Spleen (tissue), 11 donors: ENCODE measurements at regions not wholly inside any gene's neighbourhood (a gene's known extent, or its start where the extent isn't known, plus 50 kb on each side); places are given as distances from the start of the nearest gene placed in this dataset.
"Not testable (repeated sequence)": the region's sequence is repeated elsewhere in the genome, so short reads cannot be mapped to it uniquely, and the experiment has no call there.

Experiments
- DNase-seq: peaks from one replicate; pipeline ENCODE4 v3.0.0-alpha.2; 2020
- H3K27ac ChIP-seq, 8 donors: fragments of 200-600 bp; sonication (generic) in 7 of 8; 1 replicate in 4 of 8; 2 replicates in 4 of 8; pipeline versions ENCODE4 v1.5.0 to v1.8.0; 2016 to 2021; ENCODE audit warnings: inconsistent platforms in 4 of 8, mild to moderate bottlenecking in 4 of 8, moderate library complexity in 1 of 8
- H3K27me3 ChIP-seq, 7 donors: fragments of 200-600 bp; sonication (generic) in 6 of 7; replicated peaks in 1 of 7; 1 replicate in 4 of 7; 2 replicates in 3 of 7; pipeline versions ENCODE4 v1.5.0 to v1.8.0; 2016 to 2021; ENCODE audit warnings: inconsistent platforms in 3 of 7, mild to moderate bottlenecking in 1 of 7
- H3K36me3 ChIP-seq, 6 donors: fragments of 200-600 bp; sonication (generic) in 5 of 6; 1 replicate in 4 of 6; 2 replicates in 2 of 6; pipeline versions ENCODE4 v1.5.0 to v1.8.0; 2016 to 2021; ENCODE audit warnings: inconsistent platforms in 2 of 6
- H3K4me1 ChIP-seq, 6 donors: fragments of 200-600 bp; sonication (generic) in 5 of 6; 1 replicate in 3 of 6; 2 replicates in 3 of 6; pipeline versions ENCODE4 v1.5.0 to v1.8.0; 2016 to 2021; ENCODE audit warnings: inconsistent platforms in 3 of 6
- H3K4me3 ChIP-seq, 8 donors: fragments of 200-600 bp; sonication (generic) in 7 of 8; 1 replicate in 4 of 8; 2 replicates in 4 of 8; pipeline versions ENCODE4 v1.5.0 to v1.8.0; 2016 to 2021; ENCODE audit warnings: inconsistent platforms in 4 of 8, mild to moderate bottlenecking in 4 of 8, moderate library complexity in 2 of 8
- H3K9me3 ChIP-seq, 8 donors: fragments of 200-600 bp; sonication (generic) in 7 of 8; 1 replicate in 4 of 8; 2 replicates in 4 of 8; pipeline versions ENCODE4 v1.5.0 to v1.8.0; 2016 to 2021; ENCODE audit warnings: inconsistent platforms in 4 of 8
- CTCF ChIP-seq, 11 experiments: fragments of 200-600 bp in 7 of 11; fragments of 450-650 bp in 4 of 11; sonication (generic) in 4 of 11; IDR thresholded peaks in 8 of 11; conservative IDR thresholded peaks in 3 of 11; 1 replicate in 7 of 11; 2 replicates in 4 of 11; pipeline versions ENCODE4 v1.4.0 to v1.8.0; 2016 to 2021; ENCODE audit warnings: antibody characterized with exemption in 11 of 11, inconsistent platforms in 4 of 11, mild to moderate bottlenecking in 1 of 11
- POLR2A ChIP-seq, 3 donors: fragments of 450-650 bp; IDR thresholded peaks; one replicate each; pipeline ENCODE4 v1.5.1; 2017; ENCODE audit warnings: antibody characterized with exemption in 3 of 3, mild to moderate bottlenecking in 1 of 3
- POLR2AphosphoS5 ChIP-seq, 3 donors: sonication (generic); formaldehyde crosslinking; IDR thresholded peaks; one replicate each; pipeline ENCODE4 v1.5.1; 2017; ENCODE audit warnings: antibody characterized with exemption in 3 of 3
- WGBS, 5 donors: extraction: QIAGEN DNeasy Blood & Tissue Kit in 3 of 5; methylation state at CpG; one replicate each; pipeline versions ENCODE4 v1.1.5 to v1.1.7; 2013 to 2018; 5-methylcytosine and 5-hydroxymethylcytosine counted together
- intact Hi-C: fragments of 100-400 bp; cut with DNase I; formaldehyde crosslinking; loops from one replicate; pipeline ENCODE4 v1.15.0; 2023; ENCODE audit warnings: low total_unique reads
- donor health status: healthy with polysubstance abuse.
- donor health status: DM: no; HTN: no; CAD: no; lungs with moderate emphysema.
- donor health status: DM: no; HTN: no; CAD: no.
- donor health status: Bipolar disorder and iron deficiency.
- donor health status: healthy.
- donor health status: DM: no; HTN: no; CAD: no.
- donor health status: DM: yes; HTN: yes; CAD: no.

- intact Hi-C loops = no loop called here
- DNase-seq = no peak
- no peak overlapping the region for H3K4me3 ChIP-seq
- TF ChIP-seq POLR2AphosphoS5 (IDR thresholded peaks at IDR 0.05) = no peak
- TF ChIP-seq CTCF (IDR thresholded peaks at IDR 0.05 in 8 of 11, conservative IDR thresholded peaks at IDR 0.05 in 3 of 11) = no peak
- no peak for TF ChIP-seq POLR2A (IDR thresholded peaks at IDR 0.05)
- H3K4me1 ChIP-seq = peaks cover 0 to 14% (median 11%) of the 10 kb centered on the region in 6 donors
- no peaks in the 10 kb centered on the region for H3K9me3 ChIP-seq
- no peak overlapping the region for H3K27ac ChIP-seq
- H3K36me3 ChIP-seq = no peaks in the 10 kb centered on the region
- H3K27me3 ChIP-seq = no peaks in the 10 kb centered on the region
Observed at GRCh38 chr5:39531306-39531705, 106.5 kb upstream of the DAB2 start.

DNA sequence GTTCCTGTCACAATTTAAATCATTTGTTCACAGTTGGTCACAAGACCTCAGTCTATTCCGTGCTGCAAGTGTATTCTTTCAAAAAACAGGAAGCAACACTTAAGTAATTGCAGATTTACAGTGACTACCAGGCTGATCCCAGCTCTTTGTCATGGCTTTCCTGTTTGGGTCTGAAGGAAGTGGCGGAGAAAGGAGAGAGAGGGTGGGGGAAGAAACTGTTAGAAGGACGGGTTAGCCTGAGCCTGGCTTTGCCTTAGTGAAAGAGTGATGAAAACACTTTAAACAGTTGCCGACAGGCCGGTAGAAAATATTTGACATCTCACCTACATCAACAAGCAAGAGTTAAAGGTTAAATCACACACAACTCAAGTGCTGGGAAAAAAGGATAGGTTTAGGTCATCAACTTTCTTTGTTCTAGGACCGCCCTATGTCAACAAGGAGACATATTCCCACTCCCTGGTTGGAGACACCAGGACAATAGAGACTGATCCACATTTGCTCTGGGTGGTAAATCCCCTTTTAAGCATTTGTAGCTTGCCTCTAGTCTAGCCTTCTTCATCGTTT lies 102.2 kb upstream of the DAB2 start:
- H3K27me3 ChIP-seq = no peaks in the 10 kb centered on the region
- H3K27ac ChIP-seq = peak overlapping the region in 7 of 8 donors; percentile 63 to 85 (median 74)
- 24 to 42% (median 29%) methylated on average over 7 of the region's 7 CpGs for WGBS, 5 donors
- TF ChIP-seq POLR2A (IDR thresholded peaks at IDR 0.05) (no peak), POLR2AphosphoS5 (IDR thresholded peaks at IDR 0.05) (peak in 1 of 3 donors; percentile 63)
- no peak for DNase-seq
- no peaks in the 10 kb centered on the region for H3K9me3 ChIP-seq
- peaks cover 0 to 17% (median 10%) of the 10 kb centered on the region in 6 donors for H3K4me1 ChIP-seq
- H3K36me3 ChIP-seq = no peaks in the 10 kb centered on the region
- no peak overlapping the region for H3K4me3 ChIP-seq
- intact Hi-C loops = no loop called here

DNA sequence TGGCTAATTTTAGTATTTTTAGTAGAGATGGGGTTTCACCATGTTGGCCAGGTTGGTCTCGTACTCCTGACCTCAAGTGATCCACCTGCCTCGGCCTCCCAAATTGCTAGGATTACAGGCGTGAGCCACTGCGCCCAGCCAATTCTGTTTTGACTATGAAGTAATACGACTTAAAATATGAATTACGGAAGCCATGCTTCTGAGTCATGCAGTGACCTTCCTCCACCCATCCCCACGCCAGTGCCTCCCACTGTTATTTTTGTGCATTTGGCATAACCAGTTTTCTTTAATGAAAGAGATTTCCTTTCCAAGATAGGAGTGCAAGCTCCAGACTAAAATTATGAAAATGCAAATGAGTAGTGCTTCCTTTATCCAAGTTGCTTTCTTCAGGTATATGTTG lies 101.0 kb upstream of the DAB2 start:
- H3K4me3 ChIP-seq, DNase-seq, H3K36me3 ChIP-seq, intact Hi-C loops, H3K9me3 ChIP-seq, H3K27me3 ChIP-seq: not testable (repeated sequence)
- TF ChIP-seq POLR2AphosphoS5 (IDR thresholded peaks at IDR 0.05) = peak in 1 of 3 donors; percentile 58
- Histone ChIP-seq H3K4me1 (peaks cover 0 to 17% (median 10%) of the 10 kb centered on the region in 6 donors), H3K27ac (peak overlapping the region in 7 of 8 donors; percentile 63 to 85 (median 74))
- 58 to 82% (median 70%) methylated on average over 7 of the region's 7 CpGs for WGBS, 5 donors

DNA sequence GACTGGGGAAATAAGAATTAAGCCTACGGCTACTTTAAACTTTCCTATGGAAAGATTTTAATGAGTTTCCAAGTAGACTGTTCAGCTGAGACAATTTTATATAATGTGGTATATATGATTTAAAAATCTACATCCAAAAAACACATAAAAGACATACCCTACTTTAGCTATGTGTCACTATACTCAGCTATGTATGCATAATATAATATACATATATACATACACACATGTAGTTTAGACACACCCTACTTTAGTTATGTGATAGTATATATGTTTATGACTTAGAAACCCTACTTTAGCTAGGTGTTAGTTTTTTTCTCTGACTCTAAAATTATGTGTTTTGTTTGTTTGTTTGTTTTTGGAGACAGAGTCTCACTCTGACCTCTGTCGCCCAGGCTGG lies 100.5 kb upstream of the DAB2 start:
- TF ChIP-seq POLR2A (IDR thresholded peaks at IDR 0.05) = no peak
- TF ChIP-seq CTCF (IDR thresholded peaks at IDR 0.05 in 8 of 11, conservative IDR thresholded peaks at IDR 0.05 in 3 of 11) = no peak
- no peak for TF ChIP-seq POLR2AphosphoS5 (IDR thresholded peaks at IDR 0.05)
- H3K36me3 ChIP-seq = no peaks in the 10 kb centered on the region
- peak overlapping the region in 6 of 8 donors; percentile 52 to 85 (median 75) for H3K27ac ChIP-seq
- H3K27me3 ChIP-seq = no peaks in the 10 kb centered on the region
- no peak overlapping the region for H3K4me3 ChIP-seq
- intact Hi-C loops = no loop called here
- H3K9me3 ChIP-seq = peaks cover 0 to 6% (median 0%) of the 10 kb centered on the region in 8 donors
- peaks cover 0 to 17% (median 10%) of the 10 kb centered on the region in 6 donors for H3K4me1 ChIP-seq
- DNase-seq = no peak
- WGBS, 5 donors = 88 to 95% (median 91%) methylated on average over 2 of the region's 2 CpGs

- 86 to 96% (median 88%) methylated on average over 4 of the region's 4 CpGs for WGBS, 5 donors
- Histone ChIP-seq H3K27me3 (no peaks in the 10 kb centered on the region), H3K36me3 (no peaks in the 10 kb centered on the region), H3K4me3 (no peak overlapping the region), H3K9me3 (peaks cover 0 to 6% (median 0%) of the 10 kb centered on the region in 8 donors), H3K27ac (no peak overlapping the region), H3K4me1 (peaks cover 0 to 29% (median 15%) of the 10 kb centered on the region in 6 donors)
- TF ChIP-seq POLR2A (IDR thresholded peaks at IDR 0.05) (no peak), POLR2AphosphoS5 (IDR thresholded peaks at IDR 0.05) (no peak), CTCF (IDR thresholded peaks at IDR 0.05 in 8 of 11, conservative IDR thresholded peaks at IDR 0.05 in 3 of 11) (no peak)
- DNase-seq = no peak
- intact Hi-C loops = no loop called here
Observed at GRCh38 chr5:39523821-39524220, 99.0 kb upstream of the DAB2 start.
